K562 (cell line): ENCODE measurements at regions not wholly inside any gene's neighbourhood (a gene's known extent, or its start where the extent isn't known, plus 50 kb on each side); places are given as distances from the start of the nearest gene placed in this dataset.

Source experiments
- ATAC-seq: fragments of 200-7000 bp; cut with Tn5 transposase; 3 replicates; pipeline ENCODE4 v1.9.1; 2020; ENCODE audit warnings: moderate library complexity
- BruUV-seq: library from RNA; stranded (reverse); fragments of 400-500 nt; replicated peaks from 2 replicates; lab custom pipeline; 2021; lab: Mats Ljungman, UMichigan
- CTCF ChIA-PET: fragments of 300-600 bp; formaldehyde crosslinking; extraction: SDS; loops from one replicate; lab custom pipeline; 2021; ENCODE audit warnings: low intra/inter-chr PET ratio; lab: Yijun Ruan, JAX
- POLR2A ChIA-PET: fragments of 300-600, 350-650 bp; sonication (Branson Sonifier 250); formaldehyde crosslinking; extraction: SDS; loops from one replicate; lab custom pipeline; 2021; ENCODE audit warnings: antibody characterized with exemption, inconsistent platforms; lab: Yijun Ruan, JAX
- DNase-seq, 4 experiments: peaks; one replicate each; pipeline versions ENCODE4 v3.0.0 to v3.0.0-alpha.2; 2011 to 2018; ENCODE audit warnings: low spot score in 3 of 4, mixed read lengths in 3 of 4; ENCODE audit errors: extremely low read depth in 1 of 4
- FAIRE-seq: peaks from 2 replicates; lab custom pipeline; 2011; peaks lifted over from hg19 to GRCh38; lab: Jason Lieb, UNC
- H2AFZ ChIP-seq: 2 replicates; pipeline ENCODE4 v1.6.0; 2011; ENCODE audit warnings: low read depth, low read length, control low read depth, inconsistent platforms
- H3K27ac ChIP-seq: fragments of 200-600 bp; 3 replicates; pipeline ENCODE4 v1.8.0; 2011; ENCODE audit warnings: low read depth, mild to moderate bottlenecking, control low read depth, inconsistent platforms, low read length, moderate library complexity, mixed read lengths; ENCODE audit errors: extremely low read depth
- H3K27me3 ChIP-seq, 2 experiments: fragments of 300-600 bp in 1 of 2; 2 replicates in 1 of 2; 3 replicates in 1 of 2; pipeline versions ENCODE4 v1.6.0 to v1.8.0; 2011; ENCODE audit warnings: inconsistent platforms in 2 of 2, low read length in 2 of 2, mild to moderate bottlenecking in 1 of 2, mixed read lengths in 1 of 2, moderate library complexity in 1 of 2; ENCODE audit not compliant: control insufficient read depth in 2 of 2, insufficient read depth in 2 of 2
- H3K36me3 ChIP-seq: fragments of 300-600 bp; 3 replicates; pipeline ENCODE4 v1.8.0; 2011; ENCODE audit warnings: mild to moderate bottlenecking, low read length, inconsistent platforms; ENCODE audit not compliant: control insufficient read depth, insufficient read depth
- H3K4me1 ChIP-seq, 2 experiments: fragments of 200-600 bp in 1 of 2; replicated peaks in 1 of 2; 2 replicates in 1 of 2; 3 replicates in 1 of 2; pipeline versions ENCODE4 v1.5.1 to v1.8.0; 2011; ENCODE audit warnings: inconsistent platforms in 2 of 2, low read length in 2 of 2, mild to moderate bottlenecking in 1 of 2, mixed read lengths in 1 of 2, moderate library complexity in 1 of 2; ENCODE audit not compliant: control insufficient read depth in 2 of 2, insufficient read depth in 2 of 2
- H3K4me2 ChIP-seq: 2 replicates; pipeline ENCODE4 v1.6.1; 2011; ENCODE audit warnings: low read length, control low read depth, inconsistent platforms, mixed read lengths; ENCODE audit not compliant: insufficient read depth
- H3K4me3 ChIP-seq: fragments of 200-600 bp; sonication (generic), shearing (Covaris generic); 2 replicates; pipeline ENCODE4 v1.5.1; 2016; ENCODE audit warnings: control low read depth, inconsistent platforms
- H3K79me2 ChIP-seq: fragments of 200-600 bp; 3 replicates; pipeline ENCODE4 v1.8.0; 2011; ENCODE audit warnings: low read length, inconsistent platforms; ENCODE audit not compliant: control insufficient read depth, insufficient read depth
- H3K9ac ChIP-seq, 2 experiments: 2 replicates each; pipeline versions ENCODE4 v1.6.0 to v1.6.1; 2011; ENCODE audit warnings: low read depth in 2 of 2, low read length in 2 of 2, control low read depth in 1 of 2, inconsistent platforms in 1 of 2, mild to moderate bottlenecking in 1 of 2, mixed read lengths in 1 of 2; ENCODE audit not compliant: insufficient read depth in 1 of 2
- H3K9me1 ChIP-seq: one replicate; pipeline ENCODE4 v1.6.0; 2011; ENCODE audit warnings: inconsistent platforms, mild to moderate bottlenecking, low read length, moderate library complexity; ENCODE audit not compliant: control insufficient read depth, insufficient read depth
- H3K9me3 ChIP-seq: replicated peaks from 2 replicates; pipeline ENCODE4 v1.5.1; 2011; ENCODE audit warnings: low read depth, low read length, inconsistent platforms; ENCODE audit not compliant: control insufficient read depth, insufficient read depth
- H4K20me1 ChIP-seq: replicated peaks from 2 replicates; pipeline ENCODE4 v1.6.1; 2011; ENCODE audit warnings: low read length, inconsistent platforms, mixed read lengths; ENCODE audit not compliant: control insufficient read depth, insufficient read depth
- GATAD2B ChIP-seq: fragments of 450-650 bp; IDR thresholded peaks from 2 replicates; pipeline ENCODE4 v1.6.1; 2017; ENCODE audit warnings: mild to moderate bottlenecking, borderline replicate concordance
- RFX7 ChIP-seq: fragments of 250-450 bp; sonication (Bioruptor Pico); IDR thresholded peaks from 2 replicates; pipeline ENCODE4 v1.5.1; 2021; ENCODE audit warnings: mild to moderate bottlenecking
- SRSF9 ChIP-seq: fragments of 200-400 bp; formaldehyde crosslinking; IDR thresholded peaks from 2 replicates; pipeline ENCODE4 v1.6.1; 2017; ENCODE audit warnings: low read depth, low read length, borderline replicate concordance
- ZNF263 ChIP-seq: sonication (generic); formaldehyde crosslinking; IDR thresholded peaks from 2 replicates; pipeline ENCODE4 v1.8.0; 2022; ENCODE audit warnings: mild to moderate bottlenecking, missing genetic modification reagents, borderline replicate concordance
- ZZZ3 ChIP-seq: fragments of 450-650 bp; IDR thresholded peaks from 2 replicates; pipeline ENCODE4 v1.6.1; 2016; ENCODE audit warnings: antibody characterized with exemption, mild to moderate bottlenecking, moderate library complexity
- WGBS: fragments of 100-300 bp; shearing (Covaris generic); methylation state at CpG from one replicate; pipeline ENCODE4 v1.1.6; 2016; ENCODE audit warnings: low coverage, mixed read lengths; ENCODE audit not compliant: insufficient coverage; ENCODE audit errors: missing lambda C conversion rate; 5-methylcytosine and 5-hydroxymethylcytosine counted together
- in situ Hi-C: fragments of 300-500 bp; cut with MboI; formaldehyde crosslinking; loops from 4 replicates; pipeline ENCODE4 v1.15.0; 2018; ENCODE audit warnings: inconsistent platforms, mixed read lengths
- intact Hi-C: fragments of 100-400 bp; cut with micrococcal nuclease; formaldehyde crosslinking; loops from 2 replicates; pipeline ENCODE4 v1.14.2; 2022
- TF ChIP-seq, protein P1 (sequence below): sonication (generic); formaldehyde crosslinking; IDR thresholded peaks from 2 replicates; pipeline ENCODE4 v1.8.0; 2022; ENCODE audit warnings: mild to moderate bottlenecking, missing genetic modification reagents
- TF ChIP-seq, protein P2 (sequence below): fragments of 450-650 bp; formaldehyde crosslinking; IDR thresholded peaks from 2 replicates; pipeline ENCODE4 v1.4.0; 2020; ENCODE audit warnings: mild to moderate bottlenecking, moderate library complexity
- TF ChIP-seq, protein P3 (sequence below): fragments of 250-450 bp; sonication (Bioruptor Pico); IDR thresholded peaks from 2 replicates; pipeline ENCODE4 v1.8.0; 2021; ENCODE audit warnings: moderate library complexity, mild to moderate bottlenecking, inconsistent platforms
- TF ChIP-seq, protein P4 (sequence below): fragments of 450-650 bp; formaldehyde crosslinking; IDR thresholded peaks from 2 replicates; pipeline ENCODE4 v1.4.0; 2020; ENCODE audit warnings: mild to moderate bottlenecking, moderate library complexity
- TF ChIP-seq, protein P5 (sequence below): sonication (generic); formaldehyde crosslinking; IDR thresholded peaks from 2 replicates; pipeline ENCODE4 v1.8.0; 2022; ENCODE audit warnings: missing genetic modification reagents, mild to moderate bottlenecking, moderate library complexity, borderline replicate concordance
- TF ChIP-seq, protein P6 (sequence below): IDR thresholded peaks from 2 replicates; pipeline ENCODE4 v1.6.1; 2012; ENCODE audit warnings: low read depth, low read length, improper control_type of control experiment, borderline replicate concordance

DNA sequence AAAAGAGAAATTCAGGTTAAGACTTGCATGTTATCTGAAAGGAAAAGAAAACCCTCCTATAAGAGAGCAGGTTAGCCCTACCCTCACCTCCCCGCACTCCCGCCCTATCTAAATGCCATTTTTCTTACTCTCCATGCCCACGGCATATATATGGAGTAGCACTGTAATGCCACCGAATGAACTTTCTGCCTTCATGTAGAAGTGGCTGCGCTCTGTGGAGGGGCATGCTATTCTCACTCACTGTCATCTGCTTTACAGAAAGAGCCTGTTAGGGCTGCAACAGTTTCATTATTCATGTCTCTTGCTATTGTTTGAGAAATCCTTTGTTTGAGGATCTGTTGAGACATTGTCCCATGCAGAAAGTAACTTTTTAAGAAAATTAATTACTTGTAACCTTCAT, 1190.6 kb downstream of the SORCS1 start:
- Histone ChIP-seq H2AFZ (no peak overlapping the region), H3K4me3 (no peak overlapping the region), H3K9me3 (no peaks in the 10 kb centered on the region), H3K79me2 (no peaks in the 10 kb centered on the region), H3K4me2 (no peak overlapping the region), H3K9ac (no peak overlapping the region), H4K20me1 (no peaks in the 10 kb centered on the region), H3K27ac (no peak overlapping the region), H3K36me3 (no peaks in the 10 kb centered on the region), H3K27me3 (no peaks in the 10 kb centered on the region), H3K4me1 (no peaks in the 10 kb centered on the region), H3K9me1 (no peaks in the 10 kb centered on the region)
- POLR2A ChIA-PET, result no interaction called here
- BruUV-seq, result no TSS peak
- WGBS, result 0% methylated on average over 2 of the region's 5 CpGs
- no peak for DNase-seq
- CTCF ChIA-PET, result no interaction called here
- no peak for ATAC-seq
- intact Hi-C loops (no loop called here), in situ Hi-C loops (no loop called here)
- no peak for FAIRE-seq
- TF ChIP-seq ZZZ3, result no peak
- TF ChIP-seq, protein P1, sequence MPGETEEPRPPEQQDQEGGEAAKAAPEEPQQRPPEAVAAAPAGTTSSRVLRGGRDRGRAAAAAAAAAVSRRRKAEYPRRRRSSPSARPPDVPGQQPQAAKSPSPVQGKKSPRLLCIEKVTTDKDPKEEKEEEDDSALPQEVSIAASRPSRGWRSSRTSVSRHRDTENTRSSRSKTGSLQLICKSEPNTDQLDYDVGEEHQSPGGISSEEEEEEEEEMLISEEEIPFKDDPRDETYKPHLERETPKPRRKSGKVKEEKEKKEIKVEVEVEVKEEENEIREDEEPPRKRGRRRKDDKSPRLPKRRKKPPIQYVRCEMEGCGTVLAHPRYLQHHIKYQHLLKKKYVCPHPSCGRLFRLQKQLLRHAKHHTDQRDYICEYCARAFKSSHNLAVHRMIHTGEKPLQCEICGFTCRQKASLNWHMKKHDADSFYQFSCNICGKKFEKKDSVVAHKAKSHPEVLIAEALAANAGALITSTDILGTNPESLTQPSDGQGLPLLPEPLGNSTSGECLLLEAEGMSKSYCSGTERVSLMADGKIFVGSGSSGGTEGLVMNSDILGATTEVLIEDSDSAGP, result no peak
- TF ChIP-seq RFX7 (CRISPR knock-in tag), result no peak
- TF ChIP-seq, protein P2, sequence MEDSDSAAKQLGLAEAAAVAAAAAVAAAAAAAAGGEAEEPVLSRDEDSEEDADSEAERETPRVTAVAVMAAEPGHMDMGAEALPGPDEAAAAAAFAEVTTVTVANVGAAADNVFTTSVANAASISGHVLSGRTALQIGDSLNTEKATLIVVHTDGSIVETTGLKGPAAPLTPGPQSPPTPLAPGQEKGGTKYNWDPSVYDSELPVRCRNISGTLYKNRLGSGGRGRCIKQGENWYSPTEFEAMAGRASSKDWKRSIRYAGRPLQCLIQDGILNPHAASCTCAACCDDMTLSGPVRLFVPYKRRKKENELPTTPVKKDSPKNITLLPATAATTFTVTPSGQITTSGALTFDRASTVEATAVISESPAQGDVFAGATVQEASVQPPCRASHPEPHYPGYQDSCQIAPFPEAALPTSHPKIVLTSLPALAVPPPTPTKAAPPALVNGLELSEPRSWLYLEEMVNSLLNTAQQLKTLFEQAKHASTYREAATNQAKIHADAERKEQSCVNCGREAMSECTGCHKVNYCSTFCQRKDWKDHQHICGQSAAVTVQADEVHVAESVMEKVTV (CRISPR knock-in tag), result no peak
- TF ChIP-seq, protein P3, sequence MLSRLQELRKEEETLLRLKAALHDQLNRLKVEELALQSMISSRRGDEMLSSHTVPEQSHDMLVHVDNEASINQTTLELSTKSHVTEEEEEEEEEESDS (CRISPR knock-in tag), result no peak
- TF ChIP-seq GATAD2B, result no peak
- TF ChIP-seq, protein P4, sequence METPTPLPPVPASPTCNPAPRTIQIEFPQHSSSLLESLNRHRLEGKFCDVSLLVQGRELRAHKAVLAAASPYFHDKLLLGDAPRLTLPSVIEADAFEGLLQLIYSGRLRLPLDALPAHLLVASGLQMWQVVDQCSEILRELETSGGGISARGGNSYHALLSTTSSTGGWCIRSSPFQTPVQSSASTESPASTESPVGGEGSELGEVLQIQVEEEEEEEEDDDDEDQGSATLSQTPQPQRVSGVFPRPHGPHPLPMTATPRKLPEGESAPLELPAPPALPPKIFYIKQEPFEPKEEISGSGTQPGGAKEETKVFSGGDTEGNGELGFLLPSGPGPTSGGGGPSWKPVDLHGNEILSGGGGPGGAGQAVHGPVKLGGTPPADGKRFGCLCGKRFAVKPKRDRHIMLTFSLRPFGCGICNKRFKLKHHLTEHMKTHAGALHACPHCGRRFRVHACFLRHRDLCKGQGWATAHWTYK (CRISPR knock-in tag), result no peak
- TF ChIP-seq ZNF263 (CRISPR knock-in tag), result no peak
- TF ChIP-seq, protein P5, sequence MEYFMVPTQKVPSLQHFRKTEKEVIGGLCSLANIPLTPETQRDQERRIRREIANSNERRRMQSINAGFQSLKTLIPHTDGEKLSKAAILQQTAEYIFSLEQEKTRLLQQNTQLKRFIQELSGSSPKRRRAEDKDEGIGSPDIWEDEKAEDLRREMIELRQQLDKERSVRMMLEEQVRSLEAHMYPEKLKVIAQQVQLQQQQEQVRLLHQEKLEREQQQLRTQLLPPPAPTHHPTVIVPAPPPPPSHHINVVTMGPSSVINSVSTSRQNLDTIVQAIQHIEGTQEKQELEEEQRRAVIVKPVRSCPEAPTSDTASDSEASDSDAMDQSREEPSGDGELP (CRISPR knock-in tag), result no peak
- TF ChIP-seq, protein P6, sequence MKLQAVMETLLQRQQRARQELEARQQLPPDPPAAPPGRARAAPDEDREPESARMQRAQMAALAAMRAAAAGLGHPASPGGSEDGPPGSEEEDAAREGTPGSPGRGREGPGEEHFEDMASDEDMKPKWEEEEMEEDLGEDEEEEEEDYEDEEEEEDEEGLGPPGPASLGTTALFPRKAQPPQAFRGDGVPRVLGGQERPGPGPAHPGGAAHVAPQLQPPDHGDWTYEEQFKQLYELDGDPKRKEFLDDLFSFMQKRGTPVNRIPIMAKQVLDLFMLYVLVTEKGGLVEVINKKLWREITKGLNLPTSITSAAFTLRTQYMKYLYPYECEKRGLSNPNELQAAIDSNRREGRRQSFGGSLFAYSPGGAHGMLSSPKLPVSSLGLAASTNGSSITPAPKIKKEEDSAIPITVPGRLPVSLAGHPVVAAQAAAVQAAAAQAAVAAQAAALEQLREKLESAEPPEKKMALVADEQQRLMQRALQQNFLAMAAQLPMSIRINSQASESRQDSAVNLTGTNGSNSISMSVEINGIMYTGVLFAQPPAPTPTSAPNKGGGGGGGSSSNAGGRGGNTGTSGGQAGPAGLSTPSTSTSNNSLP, result no peak
- no peak for TF ChIP-seq SRSF9
